Activated CD8-positive, alpha-beta memory T cell treated with anti-CD3 and anti-CD28 coated beads for 36 hours (primary cell): ENCODE measurements at regions not wholly inside any gene's neighbourhood (a gene's known extent, or its start where the extent isn't known, plus 50 kb on each side); places are given as distances from the start of the nearest gene placed in this dataset.

Source experiments
- CTCF ChIA-PET: fragments of 350-600 bp; sonication (Branson Sonifier 250); formaldehyde crosslinking; loops from one replicate; lab custom pipeline; 2021; ENCODE audit warnings: antibody characterized with exemption; lab: Charles Lee
- POLR2A ChIA-PET: fragments of 350-600 bp; sonication (Branson Sonifier 250); formaldehyde crosslinking; loops from one replicate; lab custom pipeline; 2021; ENCODE audit warnings: antibody characterized with exemption; lab: Charles Lee

DNA sequence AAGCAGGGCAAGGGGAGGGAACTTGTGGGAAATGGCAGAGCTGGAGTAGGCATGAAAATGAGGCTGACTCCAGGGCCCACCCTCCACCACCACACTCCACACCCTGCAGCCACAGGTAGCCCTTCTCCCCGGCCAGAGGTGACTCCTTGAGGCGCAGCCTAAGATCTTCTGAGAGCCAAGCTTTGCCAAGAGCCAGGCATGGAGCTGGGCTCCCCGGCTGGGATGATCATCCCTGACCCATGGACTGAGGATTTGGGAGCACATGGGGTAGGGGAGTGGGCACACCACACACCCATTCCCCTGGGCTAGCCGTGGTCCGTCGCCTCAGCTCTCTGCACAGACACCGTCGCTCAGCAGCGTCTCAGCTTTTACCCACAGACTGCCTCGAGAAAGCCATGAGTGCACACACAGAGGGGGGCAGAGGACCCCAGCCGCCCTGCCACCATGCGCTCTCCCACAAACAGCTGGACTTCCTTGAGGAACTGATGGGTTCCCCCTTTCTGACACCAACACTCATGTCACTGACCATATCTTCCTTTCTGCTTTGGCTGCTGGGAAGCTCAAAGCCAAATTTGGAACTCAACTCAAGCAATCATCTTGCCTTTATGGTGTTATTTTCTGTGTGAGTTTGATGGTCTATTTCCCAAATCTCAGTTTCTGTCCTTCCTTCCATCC, 123.6 kb upstream of the RUNX3 start:
- CTCF ChIA-PET: no interaction called here
- POLR2A ChIA-PET: no interaction called here

DNA sequence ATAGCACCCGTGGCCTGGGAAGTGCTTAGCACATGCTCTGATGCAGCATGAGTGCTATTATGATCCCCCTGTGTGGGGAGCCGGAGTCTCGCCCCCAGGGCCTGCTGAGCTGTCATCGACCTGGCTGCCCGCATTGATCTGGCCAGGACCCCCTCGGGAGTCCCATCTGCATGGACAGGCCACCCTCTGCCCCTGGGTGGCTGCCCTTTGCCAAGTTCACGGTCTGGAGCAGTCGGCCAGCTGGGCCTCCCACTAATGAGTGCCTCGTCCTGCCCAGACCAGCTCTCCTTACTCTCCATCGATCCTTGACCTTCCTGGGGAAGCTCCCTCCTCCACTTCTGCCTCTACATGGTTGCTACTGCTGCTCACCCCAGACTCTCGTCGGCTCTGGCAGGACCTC, 121.8 kb upstream of the RUNX3 start:
- CTCF ChIA-PET: interaction anchor here (1.0 kb wide), 1 partner anchor 32 kb away, joined by 3 read pairs; no protein-coding TSS in a partner anchor
- POLR2A ChIA-PET: no interaction called here

DNA sequence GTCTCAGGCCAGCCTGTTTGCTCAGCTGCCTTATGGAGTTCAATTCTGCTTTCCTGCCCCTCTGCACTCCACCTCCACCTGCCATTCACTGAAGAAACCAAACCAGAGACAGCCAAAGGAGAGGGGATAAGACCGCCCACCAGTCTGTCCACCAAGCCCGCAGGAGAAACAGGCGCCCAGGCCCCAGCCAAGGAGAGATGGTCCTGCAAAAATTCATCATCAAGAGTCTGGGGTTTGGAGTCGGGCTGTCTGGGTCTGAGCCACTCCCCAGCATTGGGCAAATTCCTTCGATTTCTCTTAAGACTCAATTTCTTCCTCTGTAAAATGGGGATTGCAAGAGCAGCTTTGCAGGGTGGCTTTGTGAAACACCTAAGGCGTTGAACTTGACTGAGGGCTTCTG, 121.4 kb upstream of the RUNX3 start:
- CTCF ChIA-PET: interaction anchor here (1.0 kb wide), 1 partner anchor 32 kb away, joined by 3 read pairs; no protein-coding TSS in a partner anchor

GRCh38 chr1:25050165-25050564, 120.1 kb upstream of the RUNX3 start:
- CTCF ChIA-PET: interaction anchor here (1.0 kb wide), 1 partner anchor 11 kb away, joined by 3 read pairs; no protein-coding TSS in a partner anchor
- POLR2A ChIA-PET: no interaction called here

More for the DNA sequence above, 121.4 kb upstream of the RUNX3 start:
- POLR2A ChIA-PET: no interaction called here

GRCh38 chr1:25049190-25049589, 119.1 kb upstream of the RUNX3 start:
- CTCF ChIA-PET: interaction anchor here (1.0 to 1.1 kb wide), 2 partner anchors 12 to 116 kb away, joined by 3 read pairs; no protein-coding TSS in a partner anchor
- POLR2A ChIA-PET: no interaction called here

- ChIA-PET CTCF (interaction anchor here (1.1 kb wide), 1 partner anchor 116 kb away, joined by 3 read pairs; no protein-coding TSS in a partner anchor), POLR2A (no interaction called here)
Measured at GRCh38 chr1:25048728-25049127, 118.7 kb upstream of the RUNX3 start.

- CTCF ChIA-PET: no interaction called here
- POLR2A ChIA-PET: no interaction called here
Measured at GRCh38 chr1:25047506-25048240, 117.6 kb upstream of the RUNX3 start.

GRCh38 chr1:25046194-25046532, 116.1 kb upstream of the RUNX3 start:
- ChIA-PET POLR2A (no interaction called here), CTCF (interaction anchor here (0.8 to 1.0 kb wide), 2 partner anchors 9 to 102 kb away, joined by 3 to 4 read pairs; no protein-coding TSS in a partner anchor)

- ChIA-PET CTCF (interaction anchor here (0.8 to 1.1 kb wide), 2 partner anchors 9 to 102 kb away, joined by 3 to 4 read pairs; no protein-coding TSS in a partner anchor), POLR2A (no interaction called here)
Measured at GRCh38 chr1:25045480-25046193, 115.6 kb upstream of the RUNX3 start.

- ChIA-PET POLR2A (no interaction called here), CTCF (interaction anchor here (0.6 kb wide), 1 partner anchor 165 kb away, joined by 3 read pairs; no protein-coding TSS in a partner anchor)
Measured at GRCh38 chr1:25043228-25043580, 113.1 kb upstream of the RUNX3 start.

GRCh38 chr1:25042331-25043227, 112.5 kb upstream of the RUNX3 start:
- ChIA-PET CTCF (interaction anchor here (0.6 to 1.1 kb wide), 3 partner anchors 65 to 166 kb away, joined by 3 read pairs; no protein-coding TSS in a partner anchor), POLR2A (interaction anchor here (0.6 to 1.0 kb wide), 3 partner anchors 33 to 112 kb away, joined by 3 read pairs; partner anchors contain the start of gene RUNX3)

DNA sequence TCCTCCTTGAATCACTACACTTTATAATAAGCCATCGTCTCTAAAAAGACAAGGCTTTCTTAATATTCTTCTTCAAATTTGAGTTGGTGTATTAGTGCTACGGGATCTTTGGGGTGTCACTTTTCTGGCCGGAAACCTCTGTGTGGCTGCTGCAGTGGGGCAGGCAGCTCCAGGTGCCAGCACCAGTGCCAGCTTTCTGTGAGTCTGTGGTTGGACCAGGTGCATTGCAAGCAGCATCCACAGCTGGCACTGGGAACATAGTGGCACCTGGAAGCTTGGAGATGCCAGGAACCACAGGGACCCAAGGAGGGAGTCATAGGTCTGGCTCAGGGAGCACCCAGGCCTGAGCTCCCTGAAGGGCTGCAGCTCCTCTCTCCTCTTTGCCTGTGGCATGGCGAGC, 111.8 kb upstream of the RUNX3 start:
- POLR2A ChIA-PET: interaction anchor here (0.6 to 1.0 kb wide), 3 partner anchors 32 to 112 kb away, joined by 3 read pairs; partner anchors contain the start of gene RUNX3
- CTCF ChIA-PET: interaction anchor here (1.1 kb wide), 2 partner anchors 65 to 93 kb away, joined by 3 read pairs; no protein-coding TSS in a partner anchor

- POLR2A ChIA-PET: no interaction called here
- CTCF ChIA-PET: interaction anchor here (0.5 to 1.2 kb wide), 2 partner anchors 44 to 107 kb away, joined by 3 to 4 read pairs; no protein-coding TSS in a partner anchor
Measured at GRCh38 chr1:25040122-25040685, 110.1 kb upstream of the RUNX3 start.

GRCh38 chr1:25039229-25039628, 109.2 kb upstream of the RUNX3 start:
- POLR2A ChIA-PET: no interaction called here

GRCh38 chr1:25038699-25039098, 108.6 kb upstream of the RUNX3 start:
- ChIA-PET POLR2A (interaction anchor here (1.1 kb wide), 1 partner anchor 74 kb away, joined by 5 read pairs; no protein-coding TSS in a partner anchor), CTCF (interaction anchor here (0.6 to 8.2 kb wide), 12 partner anchors 16 to 191 kb away, joined by 3 to 106 read pairs (median 6); no protein-coding TSS in a partner anchor)

More at GRCh38 chr1:25039229-25039628, 109.2 kb upstream of the RUNX3 start:
- CTCF ChIA-PET: interaction anchor here (0.6 to 8.2 kb wide), 5 partner anchors 53 to 191 kb away, joined by 3 to 106 read pairs (median 3); no protein-coding TSS in a partner anchor

GRCh38 chr1:25037174-25038074, 107.3 kb upstream of the RUNX3 start:
- POLR2A ChIA-PET: interaction anchor here (0.9 to 2.3 kb wide), 7 partner anchors 15 to 108 kb away, joined by 3 to 8 read pairs (median 4); partner anchors contain the start of gene RUNX3

More at GRCh38 chr1:25037174-25038074, 107.3 kb upstream of the RUNX3 start:
- CTCF ChIA-PET: interaction anchor here (0.7 to 8.2 kb wide), 45 partner anchors 8 to 190 kb away, joined by 3 to 106 read pairs (median 4); partner anchors contain the start of gene RUNX3
